ENCODE measurements at regions not wholly inside any gene's neighbourhood (a gene's known extent, or its start where the extent isn't known, plus 50 kb on each side); places are given as distances from the start of the nearest gene placed in this dataset.

DNA sequence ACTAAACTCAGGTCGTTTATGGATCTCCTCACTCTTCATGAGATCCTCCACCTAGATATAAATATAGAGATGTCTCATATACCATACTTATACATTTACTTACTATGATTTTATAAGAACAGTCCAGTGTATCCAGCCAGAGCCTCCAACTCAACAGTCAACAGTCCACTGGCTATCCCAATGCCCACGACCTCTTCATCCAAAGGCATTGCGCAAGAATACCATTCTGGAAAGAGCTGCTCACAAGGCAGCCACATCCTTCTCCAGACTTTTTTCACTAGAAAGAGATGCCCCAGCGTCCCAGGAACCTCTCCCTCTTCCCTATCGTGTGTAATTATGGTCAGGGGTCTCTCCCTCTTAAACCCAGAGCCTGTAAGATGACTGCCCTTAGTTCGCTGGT, 448.8 kb downstream of the LRATD1 start:
- H3K9me3 ChIP-seq: no peaks in the 10 kb centered on the region
- TF ChIP-seq, protein P1, sequence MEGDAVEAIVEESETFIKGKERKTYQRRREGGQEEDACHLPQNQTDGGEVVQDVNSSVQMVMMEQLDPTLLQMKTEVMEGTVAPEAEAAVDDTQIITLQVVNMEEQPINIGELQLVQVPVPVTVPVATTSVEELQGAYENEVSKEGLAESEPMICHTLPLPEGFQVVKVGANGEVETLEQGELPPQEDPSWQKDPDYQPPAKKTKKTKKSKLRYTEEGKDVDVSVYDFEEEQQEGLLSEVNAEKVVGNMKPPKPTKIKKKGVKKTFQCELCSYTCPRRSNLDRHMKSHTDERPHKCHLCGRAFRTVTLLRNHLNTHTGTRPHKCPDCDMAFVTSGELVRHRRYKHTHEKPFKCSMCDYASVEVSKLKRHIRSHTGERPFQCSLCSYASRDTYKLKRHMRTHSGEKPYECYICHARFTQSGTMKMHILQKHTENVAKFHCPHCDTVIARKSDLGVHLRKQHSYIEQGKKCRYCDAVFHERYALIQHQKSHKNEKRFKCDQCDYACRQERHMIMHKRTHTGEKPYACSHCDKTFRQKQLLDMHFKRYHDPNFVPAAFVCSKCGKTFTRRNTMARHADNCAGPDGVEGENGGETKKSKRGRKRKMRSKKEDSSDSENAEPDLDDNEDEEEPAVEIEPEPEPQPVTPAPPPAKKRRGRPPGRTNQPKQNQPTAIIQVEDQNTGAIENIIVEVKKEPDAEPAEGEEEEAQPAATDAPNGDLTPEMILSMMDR (IDR thresholded peaks at IDR 0.05): no peak

DNA sequence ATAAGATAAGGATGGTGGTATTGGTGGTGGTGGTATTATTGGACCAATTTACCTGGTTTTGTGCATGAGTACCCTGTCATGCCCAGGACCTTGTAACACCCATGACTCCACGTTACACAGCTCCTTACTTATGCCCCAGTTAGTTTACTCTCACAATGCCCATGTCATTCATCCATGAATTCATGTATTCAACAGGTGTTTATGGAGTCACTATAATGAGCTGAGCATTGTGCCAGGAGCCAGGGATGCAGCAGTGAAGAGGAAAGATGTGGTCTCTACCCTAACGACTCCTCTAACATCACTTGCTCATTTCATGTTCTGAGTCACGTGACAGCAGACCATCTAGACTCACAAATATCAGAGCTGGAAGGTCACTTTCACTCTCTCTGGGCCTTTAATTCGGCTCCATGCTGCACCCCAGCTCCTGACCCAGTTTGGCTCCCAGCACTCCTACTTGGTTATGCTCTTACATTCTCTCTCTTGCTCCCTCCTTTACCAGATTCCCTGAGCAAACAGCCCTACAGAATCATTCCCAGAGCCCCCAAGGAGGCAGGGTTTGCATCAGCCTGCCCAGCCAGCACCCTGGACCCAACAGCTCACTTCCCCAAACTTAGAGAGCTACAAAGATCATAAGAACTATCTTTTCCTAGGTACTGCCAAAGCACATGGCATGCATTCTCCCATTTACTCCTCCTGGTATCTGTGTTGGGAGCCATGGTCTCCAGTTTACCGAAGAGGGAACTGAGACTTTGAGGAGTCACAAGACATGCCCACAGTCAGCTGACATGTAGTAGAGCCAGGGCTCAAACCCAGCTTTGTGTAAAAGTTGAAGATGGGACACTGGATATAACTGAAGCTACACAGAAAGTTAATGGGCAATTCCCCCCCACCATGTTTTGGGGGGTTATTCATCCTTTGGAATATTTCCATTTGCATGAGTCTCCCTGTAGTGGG, 449.9 kb downstream of the LRATD1 start:
- WGBS, 3 donors: 58 to 69% (median 61%) methylated on average over 5 of the region's 5 CpGs
- DNase-seq: no peak
- H3K4me3 ChIP-seq: no peak overlapping the region
- H3K9me3 ChIP-seq: no peaks in the 10 kb centered on the region
- intact Hi-C loops (cut with DNase I): no loop called here
- TF ChIP-seq, protein P1 (IDR thresholded peaks at IDR 0.05): no peak
- no peaks in the 10 kb centered on the region for H3K4me1 ChIP-seq
- H3K27me3 ChIP-seq (ENCODE audit: insufficient read depth in 3 of 3, low read length in 2 of 3): peaks cover 0 to 3% (median 0%) of the 10 kb centered on the region in 3 donors
- no peaks in the 10 kb centered on the region for H3K36me3 ChIP-seq (ENCODE audit: insufficient read depth in 1 of 2, low read depth in 1 of 2)
- no peak for ATAC-seq
- H3K27ac ChIP-seq: no peak overlapping the region

More for the DNA sequence above, 448.8 kb downstream of the LRATD1 start:
- ATAC-seq: no peak
- intact Hi-C loops (cut with DNase I): no loop called here
- DNase-seq: no peak
- 75 to 80% (median 79%) methylated on average over 6 of the region's 6 CpGs for WGBS, 3 donors
- Histone ChIP-seq H3K4me3 (no peak overlapping the region), H3K4me1 (no peaks in the 10 kb centered on the region), H3K36me3 (ENCODE audit: insufficient read depth in 1 of 2, low read depth in 1 of 2) (no peaks in the 10 kb centered on the region), H3K27ac (no peak overlapping the region), H3K27me3 (ENCODE audit: insufficient read depth in 3 of 3, low read length in 2 of 3) (peaks cover 0 to 3% (median 0%) of the 10 kb centered on the region in 3 donors)

DNA sequence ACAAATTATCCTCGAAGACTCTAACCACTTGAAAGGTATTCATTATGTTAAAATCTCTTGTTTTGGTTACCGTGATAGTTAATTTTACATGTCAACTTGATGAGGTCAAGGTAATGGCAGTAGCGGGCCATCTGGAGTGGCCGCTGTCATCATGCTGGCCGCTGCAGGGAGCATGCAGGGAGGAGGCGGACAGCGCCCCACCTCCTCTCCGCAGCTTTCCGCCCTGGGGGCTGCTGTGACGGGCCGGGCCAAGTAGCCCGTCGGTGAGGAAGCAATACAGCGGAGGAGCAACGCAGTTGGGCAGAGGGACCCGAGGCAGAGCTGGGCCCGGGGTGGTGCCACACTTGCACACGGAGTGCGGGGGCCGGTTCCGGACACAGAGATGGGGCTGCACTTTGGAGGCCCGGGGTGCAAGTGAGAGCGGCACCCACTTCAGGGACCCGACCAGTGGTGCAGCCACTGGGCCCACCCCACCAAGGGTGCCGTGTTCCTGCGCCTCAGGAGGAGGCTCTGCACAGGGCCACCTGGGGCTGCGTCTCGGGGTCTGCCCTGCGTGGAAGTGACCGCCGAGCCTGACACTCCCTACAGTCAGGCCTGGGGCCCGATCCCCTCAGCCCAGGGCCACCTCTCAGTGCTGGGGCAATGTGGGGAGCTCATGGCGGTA, 452.4 kb downstream of the LRATD1 start:
- 91 to 95% (median 94%) methylated on average over 31 to 33 of the region's 33 CpGs for WGBS, 3 donors
- TF ChIP-seq, protein P1 (IDR thresholded peaks at IDR 0.05): no peak
- Histone ChIP-seq H3K4me3 (no peak overlapping the region), H3K27ac (no peak overlapping the region), H3K4me1 (no peaks in the 10 kb centered on the region), H3K9me3 (no peaks in the 10 kb centered on the region), H3K36me3 (ENCODE audit: insufficient read depth in 1 of 2, low read depth in 1 of 2) (no peaks in the 10 kb centered on the region), H3K27me3 (ENCODE audit: insufficient read depth in 3 of 3, low read length in 2 of 3) (no peaks in the 10 kb centered on the region)
- DNase-seq (no peak), ATAC-seq (no peak)
- intact Hi-C loops (cut with DNase I): no loop called here

DNA sequence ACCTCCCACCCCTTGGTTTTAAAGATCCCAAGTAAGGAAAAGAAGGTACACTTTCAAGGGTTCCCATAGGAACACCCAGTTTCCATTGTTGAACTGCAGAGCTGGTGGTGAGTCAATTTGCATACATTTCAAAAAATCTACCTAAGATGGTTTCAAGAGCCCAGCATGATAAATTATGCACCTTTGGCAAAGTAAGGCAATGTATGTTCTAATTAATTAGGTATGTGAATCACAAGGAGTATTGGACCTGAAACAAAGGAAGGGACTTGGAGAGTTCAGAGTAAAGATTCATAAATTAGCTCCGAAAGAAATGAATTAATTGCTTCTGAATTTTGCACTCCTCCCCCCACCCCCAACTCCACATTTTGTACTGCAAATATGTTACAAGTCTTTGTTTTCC, 459.7 kb downstream of the LRATD1 start:
- intact Hi-C loops (cut with DNase I): no loop called here
- ATAC-seq (no peak), DNase-seq (no peak)
- no peaks in the 10 kb centered on the region for H3K27me3 ChIP-seq (ENCODE audit: insufficient read depth in 3 of 3, low read length in 2 of 3)
- no peaks in the 10 kb centered on the region for H3K4me1 ChIP-seq
- TF ChIP-seq, protein P1 (IDR thresholded peaks at IDR 0.05): no peak
- WGBS, 3 donors: 75 to 100% (median 86%) methylated on average over 1 of the region's 1 CpG
- H3K4me3 ChIP-seq: no peak overlapping the region
- H3K36me3 ChIP-seq (ENCODE audit: insufficient read depth in 1 of 2, low read depth in 1 of 2): no peaks in the 10 kb centered on the region
- H3K9me3 ChIP-seq: no peaks in the 10 kb centered on the region
- no peak overlapping the region for H3K27ac ChIP-seq

All from psoas muscle (tissue), 7 donors.